Sigmoid colon (tissue), 4 donors: ENCODE measurements at regions not wholly inside any gene's neighbourhood (a gene's known extent, or its start where the extent isn't known, plus 50 kb on each side); places are given as distances from the start of the nearest gene placed in this dataset.

ENCODE experiments used
- EP300 ChIP-seq, 4 donors: sonication (generic); formaldehyde crosslinking; IDR thresholded peaks; one replicate each; pipeline ENCODE4 v1.6.1; 2017; ENCODE audit warnings: antibody characterized with exemption in 4 of 4
- POLR2AphosphoS5 ChIP-seq, 4 donors: sonication (generic); formaldehyde crosslinking; IDR thresholded peaks; one replicate each; pipeline ENCODE4 v1.6.1; 2017; ENCODE audit warnings: antibody characterized with exemption in 4 of 4
- TF ChIP-seq, protein P1 (sequence below), 4 experiments: fragments of 450-650 bp in 3 of 4; fragments of 200-600 bp in 1 of 4; IDR thresholded peaks; one replicate each; pipeline ENCODE4 v1.5.1; 2016 to 2019; ENCODE audit warnings: antibody characterized with exemption in 4 of 4, mild to moderate bottlenecking in 3 of 4, moderate library complexity in 2 of 4

DNA sequence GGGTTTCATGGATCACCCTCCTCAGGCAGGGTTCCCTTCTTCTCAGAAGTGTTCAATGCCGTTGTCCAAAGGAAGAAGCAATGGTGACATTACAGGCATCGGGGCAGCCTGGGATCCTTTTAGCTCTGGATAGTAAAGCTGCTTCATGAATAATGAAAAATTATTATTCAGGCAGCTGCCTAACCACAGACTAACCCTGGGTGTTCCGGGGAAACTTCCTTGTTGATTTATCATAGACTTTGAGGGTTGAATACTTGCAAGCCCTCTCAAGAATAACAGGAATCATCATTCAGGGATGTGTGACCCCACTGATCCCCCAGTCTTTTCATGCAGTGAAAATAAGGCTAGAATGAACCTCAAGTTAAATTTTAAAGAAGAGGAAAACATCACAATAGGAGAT lies 419.4 kb downstream of the MEIS1 start:
- TF ChIP-seq, protein P1, sequence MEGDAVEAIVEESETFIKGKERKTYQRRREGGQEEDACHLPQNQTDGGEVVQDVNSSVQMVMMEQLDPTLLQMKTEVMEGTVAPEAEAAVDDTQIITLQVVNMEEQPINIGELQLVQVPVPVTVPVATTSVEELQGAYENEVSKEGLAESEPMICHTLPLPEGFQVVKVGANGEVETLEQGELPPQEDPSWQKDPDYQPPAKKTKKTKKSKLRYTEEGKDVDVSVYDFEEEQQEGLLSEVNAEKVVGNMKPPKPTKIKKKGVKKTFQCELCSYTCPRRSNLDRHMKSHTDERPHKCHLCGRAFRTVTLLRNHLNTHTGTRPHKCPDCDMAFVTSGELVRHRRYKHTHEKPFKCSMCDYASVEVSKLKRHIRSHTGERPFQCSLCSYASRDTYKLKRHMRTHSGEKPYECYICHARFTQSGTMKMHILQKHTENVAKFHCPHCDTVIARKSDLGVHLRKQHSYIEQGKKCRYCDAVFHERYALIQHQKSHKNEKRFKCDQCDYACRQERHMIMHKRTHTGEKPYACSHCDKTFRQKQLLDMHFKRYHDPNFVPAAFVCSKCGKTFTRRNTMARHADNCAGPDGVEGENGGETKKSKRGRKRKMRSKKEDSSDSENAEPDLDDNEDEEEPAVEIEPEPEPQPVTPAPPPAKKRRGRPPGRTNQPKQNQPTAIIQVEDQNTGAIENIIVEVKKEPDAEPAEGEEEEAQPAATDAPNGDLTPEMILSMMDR (IDR thresholded peaks at IDR 0.05), result no peak
- no peak for TF ChIP-seq POLR2AphosphoS5 (IDR thresholded peaks at IDR 0.05)
- no peak for TF ChIP-seq EP300 (IDR thresholded peaks at IDR 0.05)
